ENCODE measurements at regions not wholly inside any gene's neighbourhood (a gene's known extent, or its start where the extent isn't known, plus 50 kb on each side); places are given as distances from the start of the nearest gene placed in this dataset.
"Not testable (repeated sequence)": the region's sequence is repeated elsewhere in the genome, so short reads cannot be mapped to it uniquely, and the experiment has no call there.

DNA sequence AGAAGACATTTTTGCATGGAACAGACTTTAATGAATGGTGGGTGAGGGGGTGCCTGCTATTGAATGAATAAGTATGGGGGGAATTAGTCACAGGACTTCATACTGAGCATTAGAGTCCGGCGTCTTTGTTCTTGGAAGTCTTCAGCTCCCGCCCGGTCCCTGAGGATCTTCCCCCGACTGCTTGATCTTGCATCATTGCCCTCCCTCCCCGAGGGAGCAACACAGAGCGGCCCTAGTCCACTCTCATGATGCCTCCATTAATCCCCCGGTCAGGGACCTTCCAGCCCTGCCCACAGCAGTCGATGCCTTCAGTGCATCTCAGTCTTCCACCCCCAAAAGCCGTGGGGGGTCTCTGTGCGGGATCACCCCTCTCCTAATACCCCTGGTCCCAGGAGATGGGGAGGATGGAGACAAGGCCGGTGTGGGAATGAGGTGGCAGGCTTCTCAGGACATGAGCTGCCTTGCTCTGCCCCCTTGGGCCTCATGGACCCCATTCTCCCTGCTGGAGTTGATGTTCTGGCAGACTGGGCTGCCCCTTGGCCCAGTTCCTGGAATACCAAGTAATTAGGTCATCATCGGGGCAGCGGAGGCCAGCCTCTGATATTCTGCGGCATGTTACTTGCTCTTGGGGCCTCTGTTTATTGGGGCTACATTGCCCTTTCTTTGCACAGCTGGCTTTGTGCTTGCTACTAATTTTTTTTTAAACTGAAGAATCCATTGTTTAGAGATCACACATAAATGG is 110.5 kb upstream of the PLGLB2 start:
- not testable (repeated sequence) for H3K9me3 Mint-ChIP-seq; H3K27ac Mint-ChIP-seq; H3K4me3 Mint-ChIP-seq; H3K27me3 Mint-ChIP-seq (ENCODE audit: low read depth in 3 of 3); H3K4me1 Mint-ChIP-seq; H3K36me3 Mint-ChIP-seq; DNase-seq

DNA sequence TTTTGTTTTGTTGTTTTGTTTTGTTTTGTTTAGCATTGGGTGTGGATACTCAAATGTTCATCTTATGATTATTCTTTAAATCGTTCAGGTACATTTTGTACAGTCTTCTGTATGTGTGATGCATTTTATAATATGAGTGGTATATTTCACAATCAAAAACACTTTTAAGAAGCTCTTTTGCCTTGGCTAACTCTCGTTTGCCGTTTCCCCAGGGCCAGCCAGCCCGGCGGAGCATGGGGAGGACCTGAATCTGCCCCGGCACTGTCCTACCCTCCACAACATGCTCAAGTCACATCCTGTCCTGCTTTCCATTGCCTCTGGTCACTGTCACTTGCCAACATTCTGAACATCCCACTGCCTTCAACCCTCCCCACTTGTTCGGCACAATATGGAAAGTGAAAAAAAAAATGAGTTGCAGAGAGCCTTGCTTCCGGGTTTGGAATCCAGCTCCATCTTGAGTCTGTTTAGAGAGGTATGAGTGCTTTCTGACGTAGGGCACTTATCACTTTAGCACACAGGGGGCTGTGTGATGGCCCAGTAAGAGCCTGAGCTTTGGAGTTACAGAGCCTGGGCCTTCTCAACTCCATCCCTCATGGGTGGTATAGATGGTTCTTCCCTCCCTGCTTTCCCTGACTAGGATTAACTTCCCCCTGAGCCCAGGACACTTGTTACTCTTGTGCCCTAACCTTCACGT is 109.6 kb upstream of the PLGLB2 start:
- not testable (repeated sequence) for H3K9me3 Mint-ChIP-seq; H3K27ac Mint-ChIP-seq; H3K27me3 Mint-ChIP-seq (ENCODE audit: low read depth in 3 of 3); H3K4me1 Mint-ChIP-seq; H3K36me3 Mint-ChIP-seq; H3K4me3 Mint-ChIP-seq; DNase-seq

- H3K36me3 Mint-ChIP-seq; H3K9me3 Mint-ChIP-seq; H3K4me3 Mint-ChIP-seq; DNase-seq; H3K4me1 Mint-ChIP-seq; H3K27me3 Mint-ChIP-seq (ENCODE audit: low read depth in 3 of 3); H3K27ac Mint-ChIP-seq: not testable (repeated sequence)
Measured at GRCh38 chr2:87638872-87639271, 109.0 kb upstream of the PLGLB2 start.

DNA sequence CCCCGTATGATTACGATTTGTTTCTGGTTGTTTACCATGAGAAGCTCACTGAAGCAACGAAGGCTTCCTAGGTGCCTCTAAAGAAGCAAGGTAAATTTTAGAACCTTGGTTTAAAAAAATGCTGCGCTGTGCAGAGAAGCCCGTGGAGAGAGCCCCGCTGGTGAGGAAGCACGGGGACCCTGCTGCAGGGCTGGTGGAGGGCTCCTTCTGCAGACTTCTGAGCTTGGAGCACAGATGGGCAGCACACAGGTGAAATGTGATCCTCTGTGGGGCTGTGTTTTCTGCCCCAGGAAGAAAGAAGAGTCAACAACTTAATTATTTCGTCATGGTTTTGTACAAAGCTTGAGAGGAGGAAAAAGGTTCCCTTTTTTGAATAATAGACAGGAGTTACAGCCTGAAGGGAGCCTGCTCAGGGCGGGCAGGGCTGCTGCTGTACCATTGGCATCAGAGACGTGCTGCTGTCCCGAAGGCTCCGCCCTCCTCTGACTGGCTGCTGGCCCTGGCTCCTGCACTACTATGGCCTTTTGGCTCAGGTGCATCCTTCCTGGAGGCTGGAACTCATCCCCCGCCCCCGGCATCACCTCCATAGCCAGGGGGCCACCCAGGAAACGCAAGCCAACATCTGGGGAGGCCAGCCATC is 108.0 kb upstream of the PLGLB2 start:
- H3K36me3 Mint-ChIP-seq; H3K4me1 Mint-ChIP-seq; H3K4me3 Mint-ChIP-seq; DNase-seq; H3K9me3 Mint-ChIP-seq; H3K27me3 Mint-ChIP-seq (ENCODE audit: low read depth in 3 of 3); H3K27ac Mint-ChIP-seq: not testable (repeated sequence)

DNA sequence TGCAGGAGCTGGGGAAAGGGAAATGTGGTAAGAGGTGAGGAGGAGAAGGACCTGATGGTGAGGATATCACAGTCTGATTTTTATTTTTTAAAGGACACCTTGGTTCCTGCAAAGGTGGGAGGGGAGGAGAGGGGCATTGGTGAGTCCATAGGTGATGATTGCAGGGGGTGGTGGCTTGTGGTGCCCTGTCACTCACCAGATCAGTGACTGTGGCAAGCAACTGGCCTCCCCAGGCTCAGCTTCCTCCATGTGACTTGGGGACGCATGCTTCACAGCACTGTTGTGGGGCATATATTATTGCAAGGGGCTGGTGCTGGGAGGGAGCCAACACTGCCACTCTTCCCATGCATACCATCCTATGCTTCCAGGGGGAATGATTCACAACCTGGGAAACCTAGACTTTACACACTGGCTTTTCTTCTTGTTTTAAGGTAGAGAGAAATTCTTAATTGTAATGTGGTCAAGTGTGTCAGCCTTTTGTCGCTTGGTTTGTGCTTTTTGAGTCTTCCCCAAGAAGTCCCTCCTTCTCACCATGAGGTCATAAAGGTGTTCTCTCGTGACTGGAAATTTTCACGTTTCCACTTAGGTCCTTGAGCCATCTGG is 106.8 kb upstream of the PLGLB2 start:
- DNase-seq; H3K4me3 Mint-ChIP-seq; H3K36me3 Mint-ChIP-seq; H3K9me3 Mint-ChIP-seq; H3K27ac Mint-ChIP-seq; H3K27me3 Mint-ChIP-seq (ENCODE audit: low read depth in 3 of 3); H3K4me1 Mint-ChIP-seq: not testable (repeated sequence)

- not testable (repeated sequence) for DNase-seq; H3K27me3 Mint-ChIP-seq (ENCODE audit: low read depth in 3 of 3); H3K36me3 Mint-ChIP-seq; H3K9me3 Mint-ChIP-seq; H3K27ac Mint-ChIP-seq; H3K4me1 Mint-ChIP-seq; H3K4me3 Mint-ChIP-seq
Measured at GRCh38 chr2:87643165-87643564, 104.7 kb upstream of the PLGLB2 start.

DNA sequence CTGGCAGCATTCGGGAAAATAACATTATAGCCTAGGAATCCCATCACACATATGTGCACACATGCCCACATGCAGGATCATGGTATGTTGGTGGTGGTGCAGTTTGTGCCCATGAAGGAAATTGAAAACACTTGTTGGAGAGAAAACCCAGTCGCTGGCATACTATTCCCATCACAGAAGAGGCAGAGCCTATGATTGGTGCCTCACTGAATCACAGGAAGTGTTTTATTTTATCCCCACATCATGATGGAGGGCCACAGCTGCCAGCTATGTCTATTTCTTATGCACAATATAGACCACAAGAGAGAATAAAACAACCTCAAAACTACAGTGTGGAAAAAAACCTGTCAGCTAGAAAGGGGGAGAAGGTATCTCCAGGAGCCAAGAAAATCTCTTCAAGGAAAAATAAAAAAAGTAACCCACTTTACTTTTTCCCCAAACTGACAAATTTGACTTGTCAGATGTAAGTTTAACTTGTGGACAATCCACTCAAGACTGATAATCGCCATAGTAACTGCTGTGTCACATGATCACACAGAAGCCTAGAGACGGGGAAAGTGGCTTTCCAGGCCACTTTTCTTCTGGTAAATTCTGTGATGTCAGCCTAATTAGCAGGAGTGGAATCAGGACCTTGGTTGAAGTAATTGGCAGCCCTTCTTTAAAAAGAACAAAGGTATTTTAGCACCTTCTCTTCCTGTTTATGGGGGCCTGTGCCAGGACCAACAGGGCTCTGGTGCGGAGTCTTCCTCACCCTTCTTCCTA is 100.0 kb upstream of the PLGLB2 start:
- not testable (repeated sequence) for H3K9me3 Mint-ChIP-seq; DNase-seq; H3K27me3 Mint-ChIP-seq (ENCODE audit: low read depth in 3 of 3); H3K27ac Mint-ChIP-seq; H3K4me3 Mint-ChIP-seq; H3K36me3 Mint-ChIP-seq; H3K4me1 Mint-ChIP-seq

GRCh38 chr2:87648815-87649214 is 99.1 kb upstream of the PLGLB2 start:
- not testable (repeated sequence) for H3K4me1 Mint-ChIP-seq; H3K36me3 Mint-ChIP-seq; H3K27me3 Mint-ChIP-seq (ENCODE audit: low read depth in 3 of 3); H3K9me3 Mint-ChIP-seq; H3K4me3 Mint-ChIP-seq; DNase-seq; H3K27ac Mint-ChIP-seq

- not testable (repeated sequence) for H3K36me3 Mint-ChIP-seq; H3K27ac Mint-ChIP-seq; H3K4me1 Mint-ChIP-seq; DNase-seq; H3K9me3 Mint-ChIP-seq; H3K4me3 Mint-ChIP-seq; H3K27me3 Mint-ChIP-seq (ENCODE audit: low read depth in 3 of 3)
Measured at GRCh38 chr2:87649871-87650270, 98.0 kb upstream of the PLGLB2 start.

DNA sequence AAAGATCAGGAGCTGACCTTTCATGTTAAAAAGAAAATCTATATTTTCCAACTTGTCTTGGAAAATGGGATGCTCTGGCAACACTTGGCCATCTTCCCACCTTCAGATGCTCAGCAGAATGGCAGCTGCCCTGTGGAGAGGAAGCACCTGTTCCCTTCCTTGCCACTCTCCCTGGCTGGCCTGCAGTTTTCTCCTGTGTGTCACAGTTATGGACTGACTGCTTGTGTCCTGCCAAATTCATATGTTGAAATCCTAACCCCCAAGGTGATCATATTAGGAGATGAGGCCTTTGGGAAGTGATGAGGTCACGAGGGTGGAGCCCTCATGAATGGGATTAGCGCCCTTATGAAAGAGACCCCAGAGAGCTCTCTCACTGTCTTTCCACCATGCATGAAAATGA is 97.0 kb upstream of the PLGLB2 start:
- not testable (repeated sequence) for H3K4me3 Mint-ChIP-seq; H3K4me1 Mint-ChIP-seq; DNase-seq; H3K36me3 Mint-ChIP-seq; H3K27ac Mint-ChIP-seq; H3K9me3 Mint-ChIP-seq; H3K27me3 Mint-ChIP-seq (ENCODE audit: low read depth in 3 of 3)

DNA sequence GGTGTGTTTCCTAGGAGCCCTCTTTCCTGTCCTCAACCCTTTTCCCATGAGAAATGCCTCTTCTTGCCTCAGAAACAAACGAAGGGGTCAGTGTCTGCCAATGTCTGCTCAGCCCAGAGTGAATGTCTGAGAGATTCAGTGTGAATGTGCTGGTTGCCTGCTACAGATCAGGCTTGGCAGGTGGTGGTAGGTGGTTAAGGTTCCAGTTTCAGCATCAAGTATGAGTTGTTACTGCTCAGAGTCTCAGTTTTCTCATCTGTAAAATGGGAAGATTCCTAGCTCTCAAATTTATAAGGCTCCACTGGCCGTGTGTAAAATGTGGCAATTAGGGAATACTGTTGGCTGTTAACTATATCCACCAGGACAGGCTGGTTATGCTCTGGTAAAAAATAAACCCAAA is 96.3 kb upstream of the PLGLB2 start:
- H3K27ac Mint-ChIP-seq; H3K4me3 Mint-ChIP-seq; H3K36me3 Mint-ChIP-seq; H3K27me3 Mint-ChIP-seq (ENCODE audit: low read depth in 3 of 3); H3K4me1 Mint-ChIP-seq; H3K9me3 Mint-ChIP-seq; DNase-seq: not testable (repeated sequence)

DNA sequence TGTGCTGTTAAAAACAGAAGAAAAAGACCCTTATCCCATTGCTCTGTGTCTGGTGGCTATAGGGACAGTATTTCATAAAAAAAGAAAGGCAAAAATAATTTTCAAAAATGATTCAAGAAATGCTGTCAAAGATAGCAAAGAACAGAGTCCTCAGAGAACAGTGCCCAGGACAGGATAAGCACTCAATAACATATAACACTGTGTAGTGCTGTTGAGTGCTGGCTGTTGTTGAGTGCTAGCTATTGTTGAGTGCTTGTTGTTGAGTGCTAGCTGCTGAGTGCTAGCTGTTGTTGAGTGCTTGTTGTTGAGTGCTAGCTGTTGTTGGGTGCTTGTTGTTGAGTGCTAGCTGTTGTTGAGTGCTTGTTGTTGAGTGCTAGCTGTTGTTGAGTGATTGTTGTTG is 94.5 kb upstream of the PLGLB2 start:
- not testable (repeated sequence) for H3K36me3 Mint-ChIP-seq; H3K4me1 Mint-ChIP-seq; H3K27me3 Mint-ChIP-seq (ENCODE audit: low read depth in 3 of 3); DNase-seq; H3K4me3 Mint-ChIP-seq; H3K9me3 Mint-ChIP-seq; H3K27ac Mint-ChIP-seq

- not testable (repeated sequence) for H3K36me3 Mint-ChIP-seq; H3K27me3 Mint-ChIP-seq (ENCODE audit: low read depth in 3 of 3); H3K27ac Mint-ChIP-seq; DNase-seq; H3K9me3 Mint-ChIP-seq; H3K4me3 Mint-ChIP-seq; H3K4me1 Mint-ChIP-seq
Measured at GRCh38 chr2:87654136-87654814, 93.6 kb upstream of the PLGLB2 start.

DNA sequence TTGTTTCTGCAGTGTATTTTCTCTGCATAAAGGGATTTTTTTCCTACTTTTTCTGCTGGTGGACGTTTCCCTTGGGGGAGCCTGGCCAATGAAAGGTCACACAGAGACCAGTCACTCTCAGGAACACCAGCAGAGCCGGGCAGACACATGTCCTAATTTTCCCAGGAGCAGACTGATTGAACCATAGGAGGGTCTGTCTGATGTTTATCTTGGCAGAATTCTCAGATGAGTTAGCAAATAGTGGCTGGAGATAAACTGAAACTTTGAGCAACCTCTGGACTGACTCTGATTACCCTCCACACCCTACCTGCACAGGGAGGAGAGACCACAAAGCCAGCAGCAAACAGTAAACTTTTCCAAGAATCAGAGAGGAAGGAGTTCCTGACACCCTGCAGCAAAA is 90.0 kb upstream of the PLGLB2 start:
- not testable (repeated sequence) for H3K27ac Mint-ChIP-seq; H3K4me1 Mint-ChIP-seq; DNase-seq; H3K9me3 Mint-ChIP-seq; H3K27me3 Mint-ChIP-seq (ENCODE audit: low read depth in 3 of 3); H3K36me3 Mint-ChIP-seq; H3K4me3 Mint-ChIP-seq
